CMK (cell line): ENCODE measurements at regions not wholly inside any gene's neighbourhood (a gene's known extent, or its start where the extent isn't known, plus 50 kb on each side); places are given as distances from the start of the nearest gene placed in this dataset.
"Not testable (repeated sequence)": the region's sequence is repeated elsewhere in the genome, so short reads cannot be mapped to it uniquely, and the experiment has no call there.

Experiments used
- DNase-seq: peaks from one replicate; pipeline ENCODE4 v3.0.0-alpha.2; 2010; ENCODE audit warnings: low read depth

DNA sequence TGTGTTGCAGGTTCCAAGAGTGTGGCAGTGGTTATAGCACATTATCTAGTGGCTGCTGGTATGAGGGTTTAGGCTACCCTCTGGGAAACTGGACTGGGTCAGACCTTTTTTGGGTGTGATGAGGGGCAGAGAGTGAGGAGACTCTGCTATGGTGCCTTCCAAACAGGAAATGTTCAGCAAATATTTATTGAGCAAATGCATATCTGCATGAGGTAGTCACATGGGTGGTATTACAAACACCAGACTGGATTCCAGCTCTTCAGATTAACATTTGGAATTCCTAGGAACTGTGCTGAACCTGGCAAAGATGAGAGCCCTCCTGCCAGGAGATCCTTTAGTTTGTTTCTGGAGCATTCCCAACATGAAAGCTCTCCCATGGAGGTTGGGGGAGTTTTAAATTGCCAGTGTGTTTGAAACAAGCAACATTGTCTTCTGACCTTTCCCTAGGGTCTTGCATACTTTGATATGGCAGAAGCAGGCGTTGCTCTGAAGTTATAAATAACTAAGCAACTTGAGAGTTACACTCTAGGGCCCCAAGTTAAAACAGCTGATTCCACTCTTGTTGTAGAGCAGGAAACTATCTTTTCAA is 341.2 kb upstream of the C2CD4B start:
- no peak for DNase-seq

GRCh38 chr15:62509395-62509958 is 344.4 kb upstream of the C2CD4B start:
- DNase-seq, result no peak

- no peak for DNase-seq
These were observed 345.7 kb upstream of the C2CD4B start for GRCh38 chr15:62510791-62511190.

DNA sequence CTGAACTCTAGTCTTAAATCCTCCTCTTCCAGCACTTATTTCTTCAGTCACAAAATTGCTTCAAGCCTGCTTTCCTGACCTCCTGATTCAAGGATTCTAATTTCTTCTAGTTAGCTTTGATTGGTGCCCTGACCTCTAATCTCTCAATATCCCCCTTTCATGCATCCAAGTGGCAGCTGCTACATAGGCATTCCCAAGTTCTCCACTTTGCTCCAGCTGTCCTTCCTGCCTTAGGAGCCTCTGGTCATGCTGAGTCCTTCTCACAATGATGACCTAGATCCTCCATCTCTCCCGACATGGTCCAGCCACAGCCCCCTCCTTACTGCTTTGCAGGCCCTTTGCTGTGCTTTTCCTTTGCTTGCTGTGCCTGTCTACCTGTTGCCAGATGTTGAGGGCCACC is 347.8 kb upstream of the C2CD4B start:
- DNase-seq, result no peak

GRCh38 chr15:62513893-62514292 is 348.8 kb upstream of the C2CD4B start:
- no peak for DNase-seq

DNA sequence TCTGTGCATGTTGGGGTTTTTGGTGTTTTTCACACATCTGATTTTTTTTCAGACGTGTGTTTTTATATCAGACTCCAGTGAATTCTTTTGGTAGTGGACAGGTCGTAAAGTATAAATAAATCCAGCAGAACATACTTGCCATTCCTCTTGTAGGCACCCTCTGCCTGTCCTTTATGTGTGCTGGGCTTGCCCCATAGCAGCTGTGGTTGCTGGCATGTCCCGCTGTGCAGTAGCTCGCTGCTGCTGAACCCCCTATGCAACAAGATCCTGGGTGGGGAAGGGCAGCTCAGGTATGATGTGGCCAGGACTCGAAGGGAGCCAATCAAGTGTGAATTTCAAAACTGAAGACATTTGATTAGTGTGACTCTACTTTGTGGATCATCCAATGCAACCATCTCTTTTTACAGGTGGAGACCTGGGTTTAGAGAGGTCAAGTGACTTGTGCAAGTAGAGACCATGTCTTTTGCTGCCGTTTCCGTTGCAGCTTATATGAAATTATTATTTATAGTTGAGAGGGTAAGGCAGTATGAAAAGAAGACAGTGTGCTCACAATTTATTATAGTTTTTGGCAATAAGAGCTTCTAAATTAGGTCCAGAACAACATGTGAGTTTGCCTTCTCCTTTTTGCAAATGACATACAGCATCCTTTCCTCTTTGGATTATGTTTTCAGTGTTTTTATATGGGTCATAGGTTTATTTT is 350.8 kb upstream of the C2CD4B start:
- no peak for DNase-seq

DNA sequence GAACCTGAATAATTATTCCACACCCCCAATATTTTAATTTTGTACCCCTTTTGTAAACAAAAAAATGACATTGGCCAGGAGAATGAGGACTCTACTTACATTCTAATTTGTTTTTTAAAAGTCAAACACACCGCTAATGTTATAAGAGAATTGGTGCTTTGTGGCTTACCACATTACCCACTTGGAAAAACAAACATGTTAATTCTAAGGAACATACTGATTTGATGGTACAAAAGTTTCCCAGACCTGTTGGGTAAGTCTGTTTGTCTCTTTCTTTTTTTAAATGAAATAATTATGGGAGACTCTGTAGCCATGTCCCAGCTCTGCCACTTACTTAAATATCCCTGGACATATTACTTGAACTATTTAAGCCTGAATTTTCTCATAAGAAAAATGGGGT is 352.5 kb upstream of the C2CD4B start:
- DNase-seq, result no peak

DNA sequence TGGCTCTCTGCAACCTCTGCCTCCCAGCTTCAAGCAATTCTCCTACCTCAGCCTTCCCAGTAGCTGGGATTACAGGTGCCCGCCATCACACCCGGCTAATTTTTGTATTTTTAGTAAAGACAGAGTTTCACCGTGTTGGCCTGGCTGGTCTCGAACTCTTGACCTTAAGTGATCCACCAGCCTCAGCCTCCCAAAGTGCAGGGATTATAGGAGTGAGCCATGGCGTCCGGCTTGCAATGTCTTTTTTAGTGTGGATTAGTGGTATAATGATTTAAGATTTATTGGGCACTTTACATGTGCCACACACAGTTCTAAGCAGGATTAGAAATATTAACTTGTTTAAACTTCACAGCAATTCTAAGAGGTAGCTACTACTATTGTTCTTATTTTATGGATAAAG is 353.6 kb upstream of the C2CD4B start:
- not testable (repeated sequence) for DNase-seq

DNA sequence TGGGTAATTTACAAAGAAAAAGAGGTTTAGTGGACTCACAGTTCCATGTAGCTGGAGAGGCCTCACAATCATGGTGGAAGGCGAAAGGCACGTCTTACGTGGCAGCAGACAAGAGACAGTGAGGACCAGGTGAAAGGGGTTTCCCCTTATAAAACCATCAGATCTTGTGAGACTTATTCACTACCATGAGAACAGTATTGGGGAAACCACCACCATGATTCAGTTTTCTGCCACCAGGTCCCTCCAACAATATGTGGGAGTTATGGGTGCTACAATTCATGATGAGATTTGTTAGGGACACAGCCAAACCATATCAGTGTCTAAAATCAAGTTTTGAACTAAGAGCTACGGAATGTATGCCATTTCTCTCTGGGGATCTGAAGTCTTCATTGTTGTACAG is 354.8 kb upstream of the C2CD4B start:
- no peak for DNase-seq

DNA sequence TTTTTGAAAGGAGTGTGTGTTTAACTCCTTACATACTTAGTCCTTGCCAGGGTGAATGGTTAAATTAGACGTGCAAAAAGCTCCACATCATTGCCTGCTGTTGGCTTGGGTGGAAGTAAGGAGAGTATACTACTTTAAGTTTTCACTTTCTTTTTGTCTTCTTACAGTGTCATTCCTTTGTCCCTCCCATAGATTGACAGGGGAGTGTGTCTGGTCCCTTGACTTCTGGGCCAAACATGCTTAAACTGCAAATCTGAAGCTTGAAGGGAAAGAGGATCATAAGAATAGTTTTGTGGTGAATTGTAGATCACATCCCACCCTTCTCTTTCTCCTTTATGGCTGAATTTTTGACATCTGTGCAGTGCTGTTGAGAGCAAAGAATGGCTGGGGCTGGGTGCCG is 355.8 kb upstream of the C2CD4B start:
- no peak for DNase-seq

- DNase-seq, result no peak
These were observed 356.3 kb upstream of the C2CD4B start for GRCh38 chr15:62521396-62521795.

DNA sequence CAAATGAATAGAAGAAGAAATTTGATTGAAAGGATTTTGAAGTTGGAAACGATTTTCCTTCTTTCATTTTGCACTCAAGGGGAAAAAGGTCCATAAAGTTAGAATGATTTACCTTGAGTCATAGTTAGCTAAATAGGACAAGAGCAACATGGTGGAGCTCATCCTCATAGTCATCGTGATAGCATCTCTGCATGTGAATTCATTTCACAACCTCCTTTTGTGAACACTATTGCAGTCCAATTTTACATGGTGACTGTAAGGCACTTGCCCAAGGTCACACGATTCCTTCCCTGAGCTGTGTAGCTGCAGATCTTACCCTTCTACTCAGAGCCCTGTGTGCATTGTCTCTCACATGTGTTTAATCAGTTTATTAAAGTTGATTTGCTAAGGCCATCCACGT is 359.8 kb upstream of the C2CD4B start:
- no peak for DNase-seq

- no peak for DNase-seq
These were observed 362.3 kb upstream of the C2CD4B start for GRCh38 chr15:62527387-62527786.

GRCh38 chr15:62528505-62528904 is 363.4 kb upstream of the C2CD4B start:
- no peak for DNase-seq

DNA sequence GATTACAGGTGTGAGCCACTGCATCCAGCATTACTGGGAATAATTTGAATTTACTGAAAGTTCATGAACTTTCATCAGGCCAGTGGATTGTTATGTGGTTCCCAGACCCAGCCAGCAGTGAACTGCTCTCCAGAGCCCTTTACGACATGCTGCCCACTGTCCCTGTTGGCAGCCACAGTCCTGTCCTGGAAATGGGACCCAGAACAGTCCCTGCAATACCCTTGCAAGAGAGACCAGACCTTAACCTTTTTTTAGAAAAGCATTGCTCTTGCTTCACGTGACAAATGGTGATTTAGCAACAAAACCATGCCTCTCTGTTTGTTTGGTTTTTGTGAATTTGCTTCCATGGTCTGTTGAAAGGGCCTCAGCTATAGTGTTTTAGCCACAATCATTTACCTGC is 367.3 kb upstream of the C2CD4B start:
- no peak for DNase-seq

- no peak for DNase-seq
These were observed 368.6 kb upstream of the C2CD4B start for GRCh38 chr15:62533687-62534086.

DNA sequence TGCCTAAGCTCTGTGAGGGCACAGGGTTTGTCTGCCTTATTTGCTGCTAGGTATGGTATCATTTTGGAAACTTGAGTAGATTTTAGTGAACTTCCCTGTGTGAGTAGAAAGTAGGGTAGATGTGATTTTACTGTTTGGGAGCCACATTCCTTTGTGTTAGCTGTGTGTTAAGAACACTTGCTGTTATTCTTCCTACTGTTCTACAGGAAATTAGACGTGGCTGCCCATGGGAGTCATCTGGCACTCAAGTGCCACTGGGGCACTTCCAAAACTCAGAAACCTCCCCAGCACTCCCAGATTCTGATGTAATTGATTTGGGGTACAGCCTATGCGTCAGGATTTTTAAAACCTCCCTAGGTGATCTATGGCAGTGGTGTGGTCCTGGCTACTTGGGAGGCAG is 369.9 kb upstream of the C2CD4B start:
- no peak for DNase-seq

DNA sequence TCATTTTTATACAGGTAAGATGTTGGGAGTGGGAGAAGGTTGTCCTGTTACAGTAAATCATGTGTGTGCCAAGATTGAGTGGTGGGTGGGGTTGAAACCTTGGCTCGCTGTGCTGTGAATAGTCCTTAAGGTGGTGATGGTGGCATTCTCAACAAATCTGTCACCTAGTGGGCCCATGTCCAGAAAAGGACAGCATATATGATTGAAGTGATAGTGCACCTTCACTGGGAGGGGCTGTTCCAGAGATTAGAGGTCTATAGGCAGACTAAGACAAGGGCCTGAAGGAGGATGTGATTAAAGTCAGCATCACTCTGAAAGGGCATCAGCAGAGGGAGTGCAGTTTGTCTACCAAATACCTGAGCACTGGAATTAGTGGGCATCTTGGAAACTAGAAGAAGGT is 374.2 kb upstream of the C2CD4B start:
- DNase-seq, result no peak

- no peak for DNase-seq
These were observed 376.2 kb upstream of the C2CD4B start for GRCh38 chr15:62541250-62541649.

DNA sequence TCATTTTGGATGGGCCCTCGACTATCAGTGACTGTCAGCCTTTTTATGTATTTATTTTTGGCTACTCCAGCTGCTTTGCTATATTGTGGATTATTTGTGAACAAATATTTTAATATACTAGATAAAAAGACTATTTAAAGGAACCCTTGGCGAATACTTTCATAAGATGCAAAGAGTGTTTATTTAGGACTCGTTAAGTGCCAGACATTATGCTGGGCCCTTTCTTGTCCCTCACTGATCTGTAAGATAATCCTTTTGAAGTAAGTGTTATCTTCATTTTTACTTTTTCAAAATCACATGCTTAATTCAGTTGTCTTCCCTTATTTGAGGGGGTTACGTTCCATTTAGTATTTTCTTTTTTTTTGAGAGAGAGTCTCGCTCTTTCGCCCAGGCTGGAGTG is 376.8 kb upstream of the C2CD4B start:
- DNase-seq, result no peak

DNA sequence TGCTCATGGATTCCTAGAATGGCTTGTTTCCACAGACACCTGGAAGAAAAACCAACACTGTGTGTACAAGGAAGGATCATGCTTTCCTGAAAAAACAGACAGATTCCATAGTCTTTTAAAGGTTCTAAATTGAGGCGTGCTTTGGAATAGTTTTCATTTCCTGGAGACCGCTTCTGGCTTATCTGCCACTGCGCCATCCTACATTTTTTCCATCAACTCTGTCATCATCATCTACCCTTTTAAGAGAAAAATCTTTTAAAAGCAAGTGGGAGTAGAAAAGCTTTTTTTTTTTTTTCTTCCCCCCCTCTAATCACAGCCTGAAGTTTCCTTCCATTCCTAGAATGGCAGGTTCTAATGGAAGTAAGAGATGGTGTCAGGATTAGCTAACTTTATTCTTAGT is 379.4 kb upstream of the C2CD4B start:
- no peak for DNase-seq

GRCh38 chr15:62545467-62546227 is 380.6 kb upstream of the C2CD4B start:
- DNase-seq, result no peak

DNA sequence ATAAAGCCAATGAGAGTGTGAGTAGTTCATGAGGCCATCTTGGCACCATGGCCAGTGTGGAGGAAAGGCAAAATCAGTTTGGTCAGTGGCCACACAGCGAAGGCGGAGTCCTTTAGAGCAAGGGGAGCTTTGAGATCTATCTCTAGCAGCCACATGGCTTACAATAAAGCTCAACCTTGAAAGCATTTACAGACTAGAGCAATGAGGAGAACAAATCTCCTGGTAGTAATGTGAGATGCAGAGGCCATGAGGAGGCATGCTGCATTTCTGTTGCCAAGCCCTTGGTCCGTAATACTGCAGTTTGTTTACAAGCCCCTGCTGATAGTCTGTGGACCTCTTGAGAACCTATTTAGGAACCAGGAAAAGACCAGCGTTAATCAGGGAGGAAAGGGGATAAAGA is 381.5 kb upstream of the C2CD4B start:
- DNase-seq, result no peak
